Neutrophil (primary cell): ENCODE measurements at regions not wholly inside any gene's neighbourhood (a gene's known extent, or its start where the extent isn't known, plus 50 kb on each side); places are given as distances from the start of the nearest gene placed in this dataset.

ENCODE experiments used
- H3K27ac ChIP-seq: fragments of 200-600 bp; sonication (generic); 2 replicates; pipeline ENCODE4 v1.5.1; 2016; ENCODE audit warnings: mild to moderate bottlenecking, moderate library complexity
- H3K27me3 ChIP-seq: fragments of 200-600 bp; sonication (generic); 2 replicates; pipeline ENCODE4 v1.6.0; 2016; ENCODE audit warnings: mild to moderate bottlenecking
- H3K36me3 ChIP-seq: fragments of 200-600 bp; sonication (generic); 2 replicates; pipeline ENCODE4 v1.5.1; 2017
- H3K4me1 ChIP-seq, 2 experiments: fragments of 200-600 bp in 1 of 2; sonication (generic) in 1 of 2; 1 replicate in 1 of 2; 2 replicates in 1 of 2; pipeline versions ENCODE4 v1.5.1 to v1.6.1; 2013 to 2016; ENCODE audit warnings: low read depth in 1 of 2, low read length in 1 of 2, mild to moderate bottlenecking in 1 of 2, moderate library complexity in 1 of 2; ENCODE audit not compliant: control insufficient read depth in 1 of 2, insufficient read depth in 1 of 2
- H3K4me3 ChIP-seq, 2 experiments: fragments of 200-600 bp in 1 of 2; sonication (generic) in 1 of 2; 1 replicate in 1 of 2; 2 replicates in 1 of 2; pipeline ENCODE4 v1.5.1; 2013 to 2016; ENCODE audit warnings: low read depth in 1 of 2, low read length in 1 of 2, mild to moderate bottlenecking in 1 of 2, moderate library complexity in 1 of 2
- H3K9me3 ChIP-seq: fragments of 200-600 bp; sonication (generic); 2 replicates; pipeline ENCODE4 v1.5.1; 2016
- TF ChIP-seq, protein P1 (sequence below): fragments of 200-600 bp; sonication (generic); IDR thresholded peaks from 2 replicates; pipeline ENCODE4 v1.5.1; 2016; ENCODE audit warnings: antibody characterized with exemption

DNA sequence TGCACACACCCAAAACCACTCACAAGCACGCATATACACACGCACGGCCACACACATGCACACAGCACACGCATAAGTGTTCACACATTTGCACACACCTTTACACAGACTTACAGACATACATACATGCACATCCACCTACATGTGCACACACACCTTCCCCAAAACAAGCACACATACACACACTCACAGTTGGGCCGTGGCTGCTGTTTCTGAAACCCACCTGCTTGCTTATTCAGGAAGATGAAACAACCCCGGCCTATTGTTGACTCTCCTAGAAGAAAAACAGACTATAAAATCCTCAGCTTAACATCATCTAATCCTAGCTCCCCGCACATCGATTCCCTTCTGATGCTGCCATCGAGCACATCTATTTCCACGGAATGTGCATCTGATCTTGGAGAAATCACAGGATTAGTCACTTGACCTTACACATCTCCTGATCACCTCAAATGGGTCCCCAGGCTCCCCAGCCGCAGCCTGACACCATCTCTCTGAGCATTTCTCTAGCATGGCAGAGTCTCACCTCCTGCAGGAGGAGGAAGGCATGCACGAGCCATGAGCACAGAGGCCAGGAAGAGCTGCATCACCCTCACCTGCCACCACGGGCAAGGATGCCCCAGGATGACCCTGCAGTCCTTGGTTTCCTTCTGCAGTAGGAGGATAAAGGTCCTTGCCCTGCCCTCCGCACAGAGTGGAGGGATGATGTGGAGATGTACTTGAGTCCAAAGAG is 105.8 kb upstream of the CDH5 start:
- Histone ChIP-seq H3K27me3 (no peaks in the 10 kb centered on the region), H3K9me3 (no peaks in the 10 kb centered on the region)

DNA sequence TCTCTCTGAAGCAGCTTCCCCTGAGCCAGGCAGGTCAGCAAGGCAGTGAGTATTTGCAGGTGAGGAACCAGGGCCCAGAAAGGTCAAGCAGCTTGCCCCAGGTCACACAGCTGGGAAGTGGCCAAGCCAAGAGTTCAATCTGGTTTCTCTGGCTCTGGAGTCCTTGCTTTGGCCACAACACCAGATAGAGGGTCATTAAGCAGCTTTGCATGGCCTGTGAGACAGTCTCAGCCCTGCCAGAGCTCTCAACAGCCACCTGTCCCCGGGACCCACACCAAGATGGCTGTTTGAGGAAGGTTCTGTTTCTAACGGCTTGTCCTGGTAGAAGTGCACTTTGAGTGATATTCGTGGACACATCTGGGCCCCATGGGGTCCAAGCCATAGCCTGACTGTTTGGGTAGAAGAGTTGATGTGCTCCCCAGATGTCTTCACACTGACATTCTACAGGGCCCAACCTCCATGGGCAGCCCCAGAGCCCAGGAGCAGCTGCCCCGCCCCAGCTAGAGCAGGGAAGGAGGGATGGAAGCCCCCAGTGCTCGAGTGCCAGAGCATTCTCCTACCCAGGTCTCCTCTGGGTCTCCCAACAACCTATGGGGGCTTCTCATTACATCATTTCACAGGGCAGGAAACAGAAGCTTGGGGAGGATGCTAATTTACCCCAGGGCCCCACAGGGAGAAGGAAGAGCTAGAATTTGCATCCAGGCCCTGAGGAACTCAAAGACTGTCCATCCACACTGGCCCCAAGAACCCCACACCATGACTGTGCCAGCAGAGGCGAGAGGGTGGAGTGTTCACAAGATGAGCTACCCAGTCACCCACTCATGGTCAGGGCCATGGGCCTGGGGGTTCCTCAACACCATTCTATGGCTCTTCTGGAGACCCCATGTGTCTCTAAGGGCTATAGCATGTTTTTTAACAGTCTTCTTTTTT is 107.3 kb upstream of the CDH5 start:
- Histone ChIP-seq H3K27ac (no peak overlapping the region), H3K36me3 (no peaks in the 10 kb centered on the region), H3K9me3 (no peaks in the 10 kb centered on the region), H3K4me1 (no peaks in the 10 kb centered on the region), H3K27me3 (no peaks in the 10 kb centered on the region), H3K4me3 (no peak overlapping the region)
- TF ChIP-seq, protein P1, sequence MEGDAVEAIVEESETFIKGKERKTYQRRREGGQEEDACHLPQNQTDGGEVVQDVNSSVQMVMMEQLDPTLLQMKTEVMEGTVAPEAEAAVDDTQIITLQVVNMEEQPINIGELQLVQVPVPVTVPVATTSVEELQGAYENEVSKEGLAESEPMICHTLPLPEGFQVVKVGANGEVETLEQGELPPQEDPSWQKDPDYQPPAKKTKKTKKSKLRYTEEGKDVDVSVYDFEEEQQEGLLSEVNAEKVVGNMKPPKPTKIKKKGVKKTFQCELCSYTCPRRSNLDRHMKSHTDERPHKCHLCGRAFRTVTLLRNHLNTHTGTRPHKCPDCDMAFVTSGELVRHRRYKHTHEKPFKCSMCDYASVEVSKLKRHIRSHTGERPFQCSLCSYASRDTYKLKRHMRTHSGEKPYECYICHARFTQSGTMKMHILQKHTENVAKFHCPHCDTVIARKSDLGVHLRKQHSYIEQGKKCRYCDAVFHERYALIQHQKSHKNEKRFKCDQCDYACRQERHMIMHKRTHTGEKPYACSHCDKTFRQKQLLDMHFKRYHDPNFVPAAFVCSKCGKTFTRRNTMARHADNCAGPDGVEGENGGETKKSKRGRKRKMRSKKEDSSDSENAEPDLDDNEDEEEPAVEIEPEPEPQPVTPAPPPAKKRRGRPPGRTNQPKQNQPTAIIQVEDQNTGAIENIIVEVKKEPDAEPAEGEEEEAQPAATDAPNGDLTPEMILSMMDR: no peak

More for the DNA sequence above, 105.8 kb upstream of the CDH5 start:
- Histone ChIP-seq H3K36me3 (no peaks in the 10 kb centered on the region), H3K4me3 (no peak overlapping the region), H3K27ac (no peak overlapping the region), H3K4me1 (no peaks in the 10 kb centered on the region)
- TF ChIP-seq, protein P1: no peak

DNA sequence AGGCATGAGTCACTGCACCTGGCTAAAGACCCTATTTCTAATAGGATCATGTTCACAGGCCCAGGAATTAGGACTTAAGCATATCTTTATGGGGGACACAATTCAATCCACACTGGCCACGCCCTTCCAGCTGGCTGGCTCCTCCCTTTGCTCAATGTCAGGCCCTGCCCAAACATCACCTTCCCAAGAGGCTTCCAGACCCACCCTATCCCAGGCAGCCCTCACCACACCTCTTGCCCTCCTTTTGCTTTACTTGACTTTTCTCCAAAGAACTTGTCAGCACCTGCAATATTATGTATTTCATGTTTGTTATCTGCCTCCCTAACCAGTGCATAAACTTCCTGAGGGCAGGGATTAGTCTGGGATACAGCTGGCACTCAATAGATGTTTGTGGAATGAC is 109.6 kb upstream of the CDH5 start:
- Histone ChIP-seq H3K4me1 (no peaks in the 10 kb centered on the region), H3K4me3 (no peak overlapping the region), H3K27me3 (no peaks in the 10 kb centered on the region), H3K9me3 (no peaks in the 10 kb centered on the region), H3K36me3 (no peaks in the 10 kb centered on the region), H3K27ac (no peak overlapping the region)
- TF ChIP-seq, protein P1: no peak

DNA sequence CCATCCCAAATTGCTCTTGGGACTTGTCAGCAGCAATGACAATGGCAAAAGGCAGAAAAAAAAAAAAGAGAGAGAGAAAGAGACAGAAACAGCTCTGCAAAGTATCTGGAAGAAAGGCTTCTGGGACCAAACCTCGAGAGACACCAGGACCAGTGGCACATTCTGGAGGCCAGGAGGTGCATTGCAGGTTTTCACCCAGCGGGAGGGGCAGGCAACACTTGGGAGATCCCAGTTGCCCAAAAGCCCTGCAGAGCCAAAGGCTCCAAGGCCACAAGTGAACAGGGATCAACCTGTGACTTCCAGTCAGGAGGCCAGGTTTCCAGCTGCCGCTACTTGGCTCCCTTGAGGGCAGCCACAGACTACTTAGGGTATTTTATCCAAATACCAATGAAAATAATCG is 110.8 kb upstream of the CDH5 start:
- Histone ChIP-seq H3K4me3 (no peak overlapping the region), H3K9me3 (no peaks in the 10 kb centered on the region), H3K27ac (no peak overlapping the region), H3K36me3 (no peaks in the 10 kb centered on the region), H3K4me1 (no peaks in the 10 kb centered on the region), H3K27me3 (no peaks in the 10 kb centered on the region)
- TF ChIP-seq, protein P1: no peak

DNA sequence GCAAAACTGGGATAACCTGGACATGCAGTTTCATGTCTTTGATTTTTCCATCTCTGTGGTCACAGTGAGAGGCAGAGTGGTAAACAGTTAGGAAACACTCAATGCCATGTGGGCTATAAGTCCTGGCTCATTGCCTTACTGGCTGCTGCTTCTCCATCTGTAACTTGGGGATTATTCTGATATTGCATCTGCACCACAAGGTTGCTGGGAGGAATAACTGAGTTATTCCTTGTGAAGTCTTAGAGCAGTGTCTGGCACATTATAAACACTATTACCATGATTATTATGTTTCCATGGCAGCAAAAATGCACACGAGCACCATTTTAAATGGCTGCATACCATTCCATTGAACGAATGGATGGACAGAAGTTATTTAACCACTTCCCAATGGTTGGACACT is 111.7 kb upstream of the CDH5 start:
- TF ChIP-seq, protein P1: no peak
- Histone ChIP-seq H3K27ac (no peak overlapping the region), H3K9me3 (no peaks in the 10 kb centered on the region), H3K4me3 (no peak overlapping the region), H3K4me1 (no peaks in the 10 kb centered on the region), H3K27me3 (no peaks in the 10 kb centered on the region), H3K36me3 (no peaks in the 10 kb centered on the region)
